H1 (cell line): ENCODE measurements at regions not wholly inside any gene's neighbourhood (a gene's known extent, or its start where the extent isn't known, plus 50 kb on each side); places are given as distances from the start of the nearest gene placed in this dataset.

Experiments used
- EGR1 ChIP-seq: IDR thresholded peaks from 2 replicates; pipeline ENCODE4 v1.6.1; 2011; ENCODE audit warnings: low read depth, low read length, borderline replicate concordance
- EP300 ChIP-seq, 2 experiments: IDR thresholded peaks; 1 replicate in 1 of 2; 2 replicates in 1 of 2; pipeline ENCODE4 v1.6.1; 2011 to 2012; ENCODE audit warnings: low read depth in 2 of 2, low read length in 2 of 2, mild to moderate bottlenecking in 2 of 2, borderline replicate concordance in 1 of 2, inconsistent platforms in 1 of 2, moderate library complexity in 1 of 2
- EZH2 ChIP-seq: fragments of 200-600 bp; sonication (generic); IDR thresholded peaks from 2 replicates; pipeline ENCODE4 v1.7.1; 2012; ENCODE audit warnings: low read depth, mild to moderate bottlenecking, moderate library complexity, low read length, inconsistent platforms; ENCODE audit not compliant: severe bottlenecking
- GTF2F1 ChIP-seq: IDR thresholded peaks from 2 replicates; pipeline ENCODE4 v1.6.1; 2012; ENCODE audit warnings: low read depth, low read length, improper control_type of control experiment, borderline replicate concordance
- KDM4A ChIP-seq: IDR thresholded peaks from one replicate; pipeline ENCODE4 v1.7.1; 2012; ENCODE audit warnings: low read depth, mild to moderate bottlenecking, moderate library complexity, low read length, inconsistent platforms; ENCODE audit not compliant: severe bottlenecking
- POLR2A ChIP-seq, 2 experiments: IDR thresholded peaks; 1 replicate in 1 of 2; 2 replicates in 1 of 2; pipeline ENCODE4 v1.6.1; 2011; ENCODE audit warnings: low read depth in 2 of 2, low read length in 2 of 2, mild to moderate bottlenecking in 2 of 2; ENCODE audit errors: control extremely low read depth in 1 of 2
- POLR2AphosphoS5 ChIP-seq: IDR thresholded peaks from 2 replicates; pipeline ENCODE4 v1.6.1; 2011; ENCODE audit warnings: low read depth, low read length
- RXRA ChIP-seq: IDR thresholded peaks from 2 replicates; pipeline ENCODE4 v1.6.1; 2011; ENCODE audit warnings: low read depth, mild to moderate bottlenecking, low read length, moderate library complexity; ENCODE audit not compliant: insufficient read depth
- TAF1 ChIP-seq: IDR thresholded peaks from 2 replicates; pipeline ENCODE4 v1.6.1; 2011; ENCODE audit warnings: mild to moderate bottlenecking, low read depth, low read length
- ZNF274 ChIP-seq: IDR thresholded peaks from 2 replicates; pipeline ENCODE4 v1.7.0; 2012; ENCODE audit warnings: low read length, borderline replicate concordance; ENCODE audit errors: extremely low read depth
- TF ChIP-seq, protein P1 (sequence below), 3 experiments: IDR thresholded peaks; 1 replicate in 2 of 3; 2 replicates in 1 of 3; pipeline versions ENCODE4 v1.5.1 to v1.6.1; 2011; ENCODE audit warnings: low read length in 3 of 3, mild to moderate bottlenecking in 3 of 3, inconsistent platforms in 2 of 3, low read depth in 1 of 3, moderate library complexity in 1 of 3; ENCODE audit not compliant: insufficient read depth in 1 of 3; ENCODE audit errors: control extremely low read depth in 1 of 3
- TF ChIP-seq, protein P2 (sequence below): IDR thresholded peaks from 2 replicates; pipeline ENCODE4 v1.6.1; 2011; ENCODE audit warnings: low read depth, mild to moderate bottlenecking, low read length; ENCODE audit not compliant: insufficient read depth

DNA sequence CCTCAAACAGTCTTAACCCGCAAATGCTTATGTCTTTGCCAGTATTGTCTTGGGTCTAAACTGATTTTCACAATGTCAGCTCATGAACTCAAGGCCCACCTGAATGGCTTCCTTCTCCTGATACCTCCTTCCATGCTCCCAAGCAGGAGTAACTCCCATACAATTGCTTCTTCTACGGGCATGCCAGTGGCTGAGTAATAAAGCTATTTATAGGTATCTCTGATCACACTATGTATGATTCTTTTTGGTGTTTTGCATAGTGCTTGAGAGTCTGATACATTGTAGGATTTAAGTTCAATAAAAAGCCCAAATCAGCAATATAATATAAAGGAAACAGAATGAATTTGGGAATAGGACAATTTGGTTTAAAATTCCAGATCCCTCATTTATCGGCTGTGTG, 235.0 kb upstream of the DCN start:
- TF ChIP-seq, protein P1, sequence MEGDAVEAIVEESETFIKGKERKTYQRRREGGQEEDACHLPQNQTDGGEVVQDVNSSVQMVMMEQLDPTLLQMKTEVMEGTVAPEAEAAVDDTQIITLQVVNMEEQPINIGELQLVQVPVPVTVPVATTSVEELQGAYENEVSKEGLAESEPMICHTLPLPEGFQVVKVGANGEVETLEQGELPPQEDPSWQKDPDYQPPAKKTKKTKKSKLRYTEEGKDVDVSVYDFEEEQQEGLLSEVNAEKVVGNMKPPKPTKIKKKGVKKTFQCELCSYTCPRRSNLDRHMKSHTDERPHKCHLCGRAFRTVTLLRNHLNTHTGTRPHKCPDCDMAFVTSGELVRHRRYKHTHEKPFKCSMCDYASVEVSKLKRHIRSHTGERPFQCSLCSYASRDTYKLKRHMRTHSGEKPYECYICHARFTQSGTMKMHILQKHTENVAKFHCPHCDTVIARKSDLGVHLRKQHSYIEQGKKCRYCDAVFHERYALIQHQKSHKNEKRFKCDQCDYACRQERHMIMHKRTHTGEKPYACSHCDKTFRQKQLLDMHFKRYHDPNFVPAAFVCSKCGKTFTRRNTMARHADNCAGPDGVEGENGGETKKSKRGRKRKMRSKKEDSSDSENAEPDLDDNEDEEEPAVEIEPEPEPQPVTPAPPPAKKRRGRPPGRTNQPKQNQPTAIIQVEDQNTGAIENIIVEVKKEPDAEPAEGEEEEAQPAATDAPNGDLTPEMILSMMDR (IDR thresholded peaks at IDR 0.05; ENCODE audit: control extremely low read depth in 1 of 3, insufficient read depth in 1 of 3, low read depth in 1 of 3, low read length in 3 of 3) = no peak
- no peak for TF ChIP-seq EP300 (IDR thresholded peaks at IDR 0.05; ENCODE audit: borderline replicate concordance in 1 of 2, low read depth in 2 of 2, low read length in 2 of 2)
- TF ChIP-seq ZNF274 = no peak
- no peak for TF ChIP-seq TAF1
- TF ChIP-seq RXRA = no peak
- TF ChIP-seq POLR2AphosphoS5 = no peak
- no peak for TF ChIP-seq KDM4A
- TF ChIP-seq POLR2A (IDR thresholded peaks at IDR 0.05; ENCODE audit: control extremely low read depth in 1 of 2, low read depth in 2 of 2, low read length in 2 of 2) = no peak
- TF ChIP-seq EZH2 = no peak
- TF ChIP-seq EGR1 = no peak
- no peak for TF ChIP-seq GTF2F1
- TF ChIP-seq, protein P2, sequence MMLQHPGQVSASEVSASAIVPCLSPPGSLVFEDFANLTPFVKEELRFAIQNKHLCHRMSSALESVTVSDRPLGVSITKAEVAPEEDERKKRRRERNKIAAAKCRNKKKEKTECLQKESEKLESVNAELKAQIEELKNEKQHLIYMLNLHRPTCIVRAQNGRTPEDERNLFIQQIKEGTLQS = no peak
